Lung (tissue), 11 donors: ENCODE measurements at regions not wholly inside any gene's neighbourhood (a gene's known extent, or its start where the extent isn't known, plus 50 kb on each side); places are given as distances from the start of the nearest gene placed in this dataset.

ENCODE experiments used
- ATAC-seq: fragments of 200-7000 bp; cut with Tn5 transposase; one replicate; pipeline ENCODE4 v1.9.1; 2020; ENCODE audit warnings: moderate number of reproducible peaks; ENCODE audit not compliant: insufficient read depth, low FRiP score
- DNase-seq, 3 donors: peaks; one replicate each; pipeline ENCODE4 v3.0.0-alpha.2; 2013 to 2017
- H3K27ac ChIP-seq, 2 donors: one replicate each; pipeline ENCODE4 v1.5.1; 2013; ENCODE audit warnings: mild to moderate bottlenecking in 2 of 2, moderate library complexity in 2 of 2, control low read depth in 1 of 2, inconsistent platforms in 1 of 2, low read depth in 1 of 2, low read length in 1 of 2
- H3K27me3 ChIP-seq, 3 donors: one replicate each; pipeline ENCODE4 v1.5.1; 2013; ENCODE audit warnings: low read length in 2 of 3; ENCODE audit not compliant: control insufficient read depth in 3 of 3, insufficient read depth in 3 of 3
- H3K36me3 ChIP-seq, 4 donors: one replicate each; pipeline ENCODE4 v1.5.1; 2013; ENCODE audit warnings: low read length in 4 of 4, mild to moderate bottlenecking in 1 of 4, moderate library complexity in 1 of 4; ENCODE audit not compliant: control insufficient read depth in 4 of 4, insufficient read depth in 4 of 4
- H3K4me1 ChIP-seq, 5 donors: one replicate each; pipeline ENCODE4 v1.5.1; 2013; ENCODE audit warnings: low read length in 5 of 5, mild to moderate bottlenecking in 2 of 5, moderate library complexity in 1 of 5; ENCODE audit not compliant: control insufficient read depth in 5 of 5, insufficient read depth in 5 of 5
- H3K4me3 ChIP-seq: one replicate; pipeline ENCODE4 v1.5.1; 2013; ENCODE audit warnings: mild to moderate bottlenecking, control low read depth, moderate library complexity
- H3K9ac ChIP-seq, 2 donors: one replicate each; pipeline ENCODE4 v1.5.1; 2013; ENCODE audit warnings: low read length in 2 of 2, control low read depth in 1 of 2; ENCODE audit not compliant: insufficient read depth in 1 of 2
- H3K9me3 ChIP-seq, 4 donors: one replicate each; pipeline ENCODE4 v1.5.1; 2013; ENCODE audit warnings: low read length in 3 of 4, mild to moderate bottlenecking in 1 of 4, moderate library complexity in 1 of 4; ENCODE audit not compliant: control insufficient read depth in 4 of 4, insufficient read depth in 3 of 4
- CTCF ChIP-seq: IDR thresholded peaks from 2 replicates; pipeline ENCODE4 v1.5.1; 2012; ENCODE audit warnings: mild to moderate bottlenecking; ENCODE audit errors: control extremely low read depth, extremely low read depth
- WGBS, 2 donors: extraction: QIAGEN DNeasy Blood & Tissue Kit; methylation state at CpG; one replicate each; pipeline ENCODE4 v1.1.7; 2013; 5-methylcytosine and 5-hydroxymethylcytosine counted together
- donor health status: control.
- donor health status: control.
- donor health status: Bipolar disorder and iron deficiency.
- donor health status: healthy.
- donor health status: DM: yes; HTN: yes; CAD: no.

- DNase-seq: no peak
- no peak for TF ChIP-seq CTCF
- Histone ChIP-seq H3K27me3 (no peaks in the 10 kb centered on the region), H3K27ac (no peak overlapping the region), H3K36me3 (no peaks in the 10 kb centered on the region), H3K9me3 (no peaks in the 10 kb centered on the region), H3K4me1 (no peaks in the 10 kb centered on the region), H3K9ac (no peak overlapping the region), H3K4me3 (no peak overlapping the region)
- ATAC-seq: no peak
- 92 to 100% methylated on average over 1 of the region's 1 CpG for WGBS, 2 donors
Observed at GRCh38 chr18:45133276-45133675, 452.6 kb downstream of the SETBP1 start.

GRCh38 chr18:45136381-45137086, 455.8 kb downstream of the SETBP1 start:
- no peaks in the 10 kb centered on the region for H3K9me3 ChIP-seq
- H3K4me3 ChIP-seq: no peak overlapping the region
- WGBS, 2 donors: 88 to 90% methylated on average over 3 of the region's 3 CpGs
- no peak overlapping the region for H3K27ac ChIP-seq
- H3K9ac ChIP-seq: no peak overlapping the region
- TF ChIP-seq CTCF: no peak
- DNase-seq (no peak), ATAC-seq (no peak)
- H3K36me3 ChIP-seq: no peaks in the 10 kb centered on the region
- H3K4me1 ChIP-seq: no peaks in the 10 kb centered on the region
- H3K27me3 ChIP-seq: no peaks in the 10 kb centered on the region

GRCh38 chr18:45137087-45137419, 456.4 kb downstream of the SETBP1 start:
- no peak overlapping the region for H3K4me3 ChIP-seq
- H3K27ac ChIP-seq: no peak overlapping the region
- H3K36me3 ChIP-seq: no peaks in the 10 kb centered on the region
- H3K9me3 ChIP-seq: no peaks in the 10 kb centered on the region
- H3K9ac ChIP-seq: no peak overlapping the region
- no peaks in the 10 kb centered on the region for H3K4me1 ChIP-seq
- no peak for DNase-seq
- no peak for ATAC-seq
- no peak for TF ChIP-seq CTCF
- H3K27me3 ChIP-seq: no peaks in the 10 kb centered on the region

- H3K9me3 ChIP-seq: no peaks in the 10 kb centered on the region
- WGBS, 2 donors: 96 to 97% methylated on average over 4 of the region's 4 CpGs
- ATAC-seq (no peak), DNase-seq (no peak)
- H3K4me1 ChIP-seq: no peaks in the 10 kb centered on the region
- TF ChIP-seq CTCF: no peak
- no peak overlapping the region for H3K4me3 ChIP-seq
- no peaks in the 10 kb centered on the region for H3K27me3 ChIP-seq
- H3K27ac ChIP-seq: no peak overlapping the region
- H3K9ac ChIP-seq: no peak overlapping the region
- H3K36me3 ChIP-seq: no peaks in the 10 kb centered on the region
Observed at GRCh38 chr18:45139478-45139877, 458.8 kb downstream of the SETBP1 start.
